ENCODE measurements at regions not wholly inside any gene's neighbourhood (a gene's known extent, or its start where the extent isn't known, plus 50 kb on each side); places are given as distances from the start of the nearest gene placed in this dataset.

DNA sequence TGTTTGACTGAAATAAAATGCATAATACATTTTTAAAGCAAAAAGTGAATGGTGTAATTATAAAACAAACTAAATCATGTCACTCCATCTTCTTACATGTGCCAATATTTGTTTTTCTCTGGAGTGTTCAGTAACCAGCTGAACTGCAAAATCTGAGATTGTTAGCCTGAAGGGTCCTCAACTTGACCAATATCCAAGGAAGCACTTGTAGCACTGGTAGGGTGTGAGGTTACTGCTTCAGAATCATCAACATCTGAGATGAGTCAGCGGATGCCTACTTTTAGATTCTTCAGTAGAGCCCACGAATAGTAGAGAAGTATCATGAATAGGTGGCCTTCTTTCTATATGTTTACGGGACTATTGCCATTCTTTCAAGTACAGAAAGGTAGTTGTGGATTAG lies 226.7 kb downstream of the TLE4 start:
- ATAC-seq (no peak), DNase-seq (ENCODE audit: low spot score) (no peak)
- intact Hi-C loops (cut with DNase I), result no loop called here

- intact Hi-C loops (cut with DNase I), result no loop called here
- DNase-seq (ENCODE audit: low spot score), result no peak
- no peak for ATAC-seq
These were observed 224.6 kb downstream of the TLE4 start for GRCh38 chr9:79796411-79796810.

DNA sequence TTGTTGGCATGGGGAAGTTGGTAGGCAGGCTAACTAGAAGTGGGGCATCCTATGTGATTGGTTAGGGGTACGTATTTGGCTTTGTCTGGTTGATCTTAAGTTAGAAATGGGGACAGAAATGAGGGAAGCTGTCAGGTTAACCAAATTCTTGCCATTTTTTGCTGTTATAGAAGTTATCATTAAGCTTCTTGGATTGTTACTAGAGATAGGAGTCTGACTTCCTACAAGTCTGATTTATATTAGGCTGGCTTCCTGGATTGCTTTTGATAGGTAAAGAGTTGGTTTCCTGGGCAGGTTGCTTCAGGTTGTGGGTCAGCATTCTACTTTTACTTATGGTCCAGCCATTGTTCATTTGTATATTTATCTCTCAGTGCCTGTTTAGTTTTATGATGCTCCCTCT lies 216.9 kb downstream of the TLE4 start:
- DNase-seq (ENCODE audit: low spot score) (no peak), ATAC-seq (no peak)
- intact Hi-C loops (cut with DNase I), result no loop called here

DNA sequence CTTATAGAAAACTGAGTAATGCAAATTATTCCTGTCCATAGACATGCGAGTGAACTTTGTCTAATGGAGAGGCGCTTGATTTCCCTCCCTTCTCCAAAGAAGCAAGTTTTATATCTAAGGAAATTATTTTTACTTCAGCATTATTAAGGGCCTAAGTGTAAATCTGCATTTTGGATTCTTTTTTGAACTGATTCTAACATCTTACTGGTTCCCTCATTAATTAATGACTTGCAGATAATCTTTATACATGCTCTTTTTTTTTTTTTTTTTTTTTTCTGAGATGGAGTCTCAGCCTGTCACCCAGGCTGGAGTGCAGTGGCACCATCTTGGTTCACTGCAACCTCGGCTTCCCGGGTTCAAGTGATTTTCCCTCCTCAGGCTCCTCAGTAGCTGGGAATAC lies 209.5 kb downstream of the TLE4 start:
- intact Hi-C loops (cut with DNase I), result no loop called here
- no peak for DNase-seq (ENCODE audit: low spot score)
- ATAC-seq, result no peak

GRCh38 chr9:79780559-79780958 lies 208.8 kb downstream of the TLE4 start:
- no peak for ATAC-seq
- no peak for DNase-seq (ENCODE audit: low spot score)
- intact Hi-C loops (cut with DNase I), result no loop called here

GRCh38 chr9:79779901-79780300 lies 208.1 kb downstream of the TLE4 start:
- DNase-seq (ENCODE audit: low spot score) (no peak), ATAC-seq (no peak)
- intact Hi-C loops (cut with DNase I), result no loop called here

DNA sequence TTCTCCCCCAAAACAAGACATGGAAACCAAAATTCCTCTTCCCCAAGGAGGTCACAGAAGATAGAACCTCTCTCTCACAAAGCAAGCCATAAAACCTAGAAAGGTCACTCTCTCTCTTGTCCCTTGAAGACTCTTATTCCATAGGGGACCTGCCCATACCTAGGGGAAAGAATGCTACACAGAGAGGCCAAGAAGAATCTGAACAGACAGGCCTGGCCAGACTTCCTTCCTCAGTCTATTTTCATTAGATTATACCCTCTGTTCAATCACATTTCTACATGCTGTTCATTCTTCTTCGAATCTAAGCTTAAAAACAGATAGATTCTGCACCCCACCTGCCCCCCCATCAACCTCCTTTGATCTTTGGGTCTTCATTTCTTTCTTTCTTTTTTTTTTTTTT lies 206.8 kb downstream of the TLE4 start:
- DNase-seq (ENCODE audit: low spot score), result no peak
- intact Hi-C loops (cut with DNase I), result no loop called here
- ATAC-seq, result no peak

GRCh38 chr9:79776581-79776980 lies 204.8 kb downstream of the TLE4 start:
- intact Hi-C loops (cut with DNase I), result no loop called here
- ATAC-seq, result no peak
- no peak for DNase-seq (ENCODE audit: low spot score)
